Naive thymus-derived CD4-positive, alpha-beta T cell (primary cell): ENCODE measurements at regions not wholly inside any gene's neighbourhood (a gene's known extent, or its start where the extent isn't known, plus 50 kb on each side); places are given as distances from the start of the nearest gene placed in this dataset.

Source experiments
- ATAC-seq: fragments of 150-1000 bp; cut with Tn5 transposase; 2 replicates; pipeline ENCODE4 v1.10.0; 2021; ENCODE audit warnings: mild to moderate bottlenecking, moderate library complexity
- CTCF ChIA-PET: fragments of 350-600 bp; sonication (Branson Sonifier 250); formaldehyde crosslinking; loops from one replicate; lab custom pipeline; 2021; ENCODE audit warnings: antibody characterized with exemption; lab: Charles Lee
- POLR2A ChIA-PET: fragments of 350-600 bp; sonication (Branson Sonifier 250); formaldehyde crosslinking; loops from one replicate; lab custom pipeline; 2021; ENCODE audit warnings: antibody characterized with exemption, inconsistent platforms; lab: Charles Lee
- DNase-seq, 9 donors: peaks; one replicate each; pipeline versions ENCODE4 v3.0.0 to v3.0.0-alpha.2; 2020 to 2022; ENCODE audit warnings: mixed read lengths in 1 of 9
- H3K27ac ChIP-seq: one replicate; pipeline ENCODE4 v1.7.0; 2013; ENCODE audit warnings: mild to moderate bottlenecking, low read depth, low read length, moderate library complexity
- H3K27me3 ChIP-seq, 2 donors: one replicate each; pipeline ENCODE4 v1.7.0; 2013; ENCODE audit warnings: low read length in 2 of 2, mild to moderate bottlenecking in 2 of 2, moderate library complexity in 2 of 2; ENCODE audit not compliant: control insufficient read depth in 2 of 2, insufficient read depth in 2 of 2
- H3K36me3 ChIP-seq, 3 experiments: 1 replicate in 2 of 3; 2 replicates in 1 of 3; pipeline ENCODE4 v1.7.0; 2013; ENCODE audit warnings: low read length in 3 of 3, mild to moderate bottlenecking in 3 of 3, moderate library complexity in 1 of 3; ENCODE audit not compliant: insufficient read depth in 3 of 3, control insufficient read depth in 2 of 3
- H3K4me1 ChIP-seq, 2 donors: one replicate each; pipeline ENCODE4 v1.7.0; 2013; ENCODE audit warnings: low read length in 2 of 2, mild to moderate bottlenecking in 2 of 2, moderate library complexity in 1 of 2; ENCODE audit not compliant: control insufficient read depth in 2 of 2, insufficient read depth in 2 of 2
- H3K4me3 ChIP-seq: 2 replicates; pipeline ENCODE4 v1.7.0; 2013; ENCODE audit warnings: mild to moderate bottlenecking, low read length
- H3K9me3 ChIP-seq, 3 experiments: 1 replicate in 2 of 3; 2 replicates in 1 of 3; pipeline ENCODE4 v1.7.0; 2013; ENCODE audit warnings: low read length in 3 of 3; ENCODE audit not compliant: control insufficient read depth in 2 of 3
- H3K27ac Mint-ChIP-seq, 9 donors: one replicate each; pipeline ENCODE4 v1.8.0; 2020 to 2022; ENCODE audit warnings: mixed read lengths in 9 of 9, mild to moderate bottlenecking in 8 of 9, moderate library complexity in 5 of 9, inconsistent platforms in 2 of 9
- H3K27me3 Mint-ChIP-seq, 5 donors: one replicate each; pipeline ENCODE4 v1.8.0; 2021 to 2022; ENCODE audit warnings: mixed read lengths in 5 of 5, mild to moderate bottlenecking in 1 of 5
- H3K36me3 Mint-ChIP-seq, 5 donors: one replicate each; pipeline ENCODE4 v1.8.0; 2020 to 2022; ENCODE audit warnings: mixed read lengths in 5 of 5, mild to moderate bottlenecking in 3 of 5, inconsistent platforms in 1 of 5
- H3K4me1 Mint-ChIP-seq, 7 donors: one replicate each; pipeline ENCODE4 v1.8.0; 2020 to 2022; ENCODE audit warnings: mixed read lengths in 7 of 7, mild to moderate bottlenecking in 3 of 7, inconsistent platforms in 1 of 7
- H3K4me3 Mint-ChIP-seq, 10 donors: one replicate each; pipeline ENCODE4 v1.8.0; 2020 to 2022; ENCODE audit warnings: mild to moderate bottlenecking in 10 of 10, mixed read lengths in 10 of 10, moderate library complexity in 6 of 10, inconsistent platforms in 2 of 10
- H3K9me3 Mint-ChIP-seq, 11 donors: one replicate each; pipeline ENCODE4 v1.8.0; 2020 to 2022; ENCODE audit warnings: mixed read lengths in 11 of 11, mild to moderate bottlenecking in 4 of 11, inconsistent platforms in 1 of 11, moderate library complexity in 1 of 11
- intact Hi-C, 2 donors: fragments of 100-400 bp; cut with micrococcal nuclease; formaldehyde crosslinking; loops; one replicate each; pipeline ENCODE4 v1.15.1; 2023

GRCh38 chr7:125670926-125671572 is 741.4 kb upstream of the POT1 start:
- Histone ChIP-seq H3K27me3 (no peaks in the 10 kb centered on the region), H3K4me1 (no peaks in the 10 kb centered on the region), H3K36me3 (no peaks in the 10 kb centered on the region), H3K4me3 (no peak overlapping the region), H3K27ac (no peak overlapping the region), H3K9me3 (no peaks in the 10 kb centered on the region)
- Mint-ChIP-seq H3K36me3 (no peaks in the 10 kb centered on the region), H3K4me3 (no peak overlapping the region), H3K27me3 (no peaks in the 10 kb centered on the region), H3K9me3 (peaks cover 0 to 7% (median 0%) of the 10 kb centered on the region in 11 donors), H3K4me1 (no peaks in the 10 kb centered on the region), H3K27ac (no peak overlapping the region)
- DNase-seq (no peak), ATAC-seq (no peak)
- POLR2A ChIA-PET: no interaction called here
- intact Hi-C loops: loop anchor here in 1 of 2 donors (5.0 kb wide), 2 partner anchors 289 to 609 kb away; no protein-coding TSS in a partner anchor
- CTCF ChIA-PET: no interaction called here

GRCh38 chr7:125668321-125668993 is 738.8 kb upstream of the POT1 start:
- CTCF ChIA-PET: no interaction called here
- Histone ChIP-seq H3K9me3 (no peaks in the 10 kb centered on the region), H3K4me3 (no peak overlapping the region), H3K4me1 (no peaks in the 10 kb centered on the region), H3K36me3 (no peaks in the 10 kb centered on the region), H3K27me3 (no peaks in the 10 kb centered on the region), H3K27ac (no peak overlapping the region)
- no peak for ATAC-seq
- POLR2A ChIA-PET: no interaction called here
- Mint-ChIP-seq H3K27me3 (no peaks in the 10 kb centered on the region), H3K9me3 (peaks cover 0 to 7% (median 0%) of the 10 kb centered on the region in 11 donors), H3K36me3 (no peaks in the 10 kb centered on the region), H3K27ac (no peak overlapping the region), H3K4me1 (no peaks in the 10 kb centered on the region), H3K4me3 (no peak overlapping the region)
- intact Hi-C loops: no loop called here
- DNase-seq: no peak

GRCh38 chr7:125664625-125665024 is 735.0 kb upstream of the POT1 start:
- CTCF ChIA-PET: no interaction called here
- intact Hi-C loops: no loop called here

GRCh38 chr7:125663961-125664360 is 734.3 kb upstream of the POT1 start:
- H3K9me3 ChIP-seq: no peaks in the 10 kb centered on the region
- DNase-seq: no peak
- ChIA-PET CTCF (interaction anchor here (0.9 kb wide), 1 partner anchor 135 kb away, joined by 3 read pairs; no protein-coding TSS in a partner anchor), POLR2A (no interaction called here)
- intact Hi-C loops: no loop called here
- Mint-ChIP-seq H3K27me3 (no peaks in the 10 kb centered on the region), H3K4me3 (no peak overlapping the region), H3K4me1 (no peaks in the 10 kb centered on the region), H3K9me3 (peaks cover 0 to 16% (median 5%) of the 10 kb centered on the region in 11 donors), H3K36me3 (no peaks in the 10 kb centered on the region), H3K27ac (no peak overlapping the region)
- H3K36me3 ChIP-seq: no peaks in the 10 kb centered on the region
- H3K27ac ChIP-seq: no peak overlapping the region
- H3K4me3 ChIP-seq: no peak overlapping the region
- H3K27me3 ChIP-seq: no peaks in the 10 kb centered on the region
- no peaks in the 10 kb centered on the region for H3K4me1 ChIP-seq
- no peak for ATAC-seq

More at GRCh38 chr7:125664625-125665024, 735.0 kb upstream of the POT1 start:
- Histone ChIP-seq H3K36me3 (no peaks in the 10 kb centered on the region), H3K9me3 (no peaks in the 10 kb centered on the region), H3K4me3 (no peak overlapping the region), H3K27ac (no peak overlapping the region), H3K27me3 (no peaks in the 10 kb centered on the region), H3K4me1 (no peaks in the 10 kb centered on the region)
- Mint-ChIP-seq H3K9me3 (peaks cover 0 to 16% (median 5%) of the 10 kb centered on the region in 11 donors), H3K27ac (no peak overlapping the region), H3K4me1 (no peaks in the 10 kb centered on the region), H3K36me3 (no peaks in the 10 kb centered on the region), H3K27me3 (no peaks in the 10 kb centered on the region), H3K4me3 (no peak overlapping the region)
- DNase-seq (no peak), ATAC-seq (no peak)
- POLR2A ChIA-PET: no interaction called here

DNA sequence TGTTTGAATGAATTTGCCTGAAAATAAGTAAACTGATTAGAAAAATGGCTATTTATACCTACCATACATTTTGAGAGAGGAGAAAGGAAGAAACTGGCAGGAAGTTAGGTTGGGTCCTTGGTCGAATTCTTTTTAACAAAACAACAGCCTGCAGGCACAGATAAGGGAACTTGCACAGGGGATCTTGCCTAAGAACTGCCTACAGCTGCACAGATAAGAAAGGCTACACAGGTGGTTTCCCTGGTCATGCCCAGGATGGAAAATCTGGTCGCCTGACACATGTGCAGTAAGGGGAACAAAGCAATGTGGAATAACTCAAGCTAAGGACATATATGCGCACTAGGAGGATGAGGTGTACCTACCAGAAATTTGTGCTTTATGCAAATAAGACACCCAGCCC is 732.1 kb upstream of the POT1 start:
- ATAC-seq: no peak
- CTCF ChIA-PET: no interaction called here
- POLR2A ChIA-PET: no interaction called here

DNA sequence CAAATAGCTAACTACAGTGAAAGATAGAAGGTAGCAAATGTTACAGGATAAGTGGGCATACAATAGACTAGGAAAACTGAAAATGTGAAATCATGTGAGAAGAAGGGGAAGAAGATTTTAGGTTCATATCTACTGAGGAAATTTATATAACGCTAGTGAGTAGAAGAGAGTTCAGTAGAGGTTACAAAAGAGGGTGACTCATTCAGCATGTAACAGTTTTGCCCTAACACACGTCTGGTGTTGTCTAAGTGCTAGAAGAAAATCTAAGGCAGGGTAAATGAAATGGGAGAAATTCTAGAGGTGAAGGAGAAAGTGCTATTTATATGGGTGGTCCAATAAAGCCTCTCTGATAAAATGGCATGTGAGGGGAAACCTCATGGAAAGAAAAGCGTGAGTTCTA is 731.4 kb upstream of the POT1 start:
- H3K36me3 Mint-ChIP-seq: no peaks in the 10 kb centered on the region
- H3K4me1 Mint-ChIP-seq: no peaks in the 10 kb centered on the region
- DNase-seq (no peak), ATAC-seq (no peak)
- H3K4me1 ChIP-seq: no peaks in the 10 kb centered on the region
- POLR2A ChIA-PET: no interaction called here
- H3K27ac ChIP-seq: no peak overlapping the region
- H3K4me3 ChIP-seq: no peak overlapping the region
- CTCF ChIA-PET: no interaction called here
- no peaks in the 10 kb centered on the region for H3K27me3 Mint-ChIP-seq
- H3K9me3 ChIP-seq: no peaks in the 10 kb centered on the region
- no peak overlapping the region for H3K27ac Mint-ChIP-seq
- H3K36me3 ChIP-seq: no peaks in the 10 kb centered on the region
- intact Hi-C loops: no loop called here
- no peaks in the 10 kb centered on the region for H3K27me3 ChIP-seq
- peaks cover 0 to 9% (median 4%) of the 10 kb centered on the region in 11 donors for H3K9me3 Mint-ChIP-seq
- H3K4me3 Mint-ChIP-seq: no peak overlapping the region

More for the DNA sequence above, 732.1 kb upstream of the POT1 start:
- intact Hi-C loops: no loop called here
- peaks cover 0 to 9% (median 4%) of the 10 kb centered on the region in 11 donors for H3K9me3 Mint-ChIP-seq
- H3K4me1 Mint-ChIP-seq: no peaks in the 10 kb centered on the region
- Histone ChIP-seq H3K9me3 (no peaks in the 10 kb centered on the region), H3K4me3 (no peak overlapping the region), H3K27ac (no peak overlapping the region), H3K36me3 (no peaks in the 10 kb centered on the region), H3K4me1 (no peaks in the 10 kb centered on the region), H3K27me3 (no peaks in the 10 kb centered on the region)
- H3K4me3 Mint-ChIP-seq: no peak overlapping the region
- no peak overlapping the region for H3K27ac Mint-ChIP-seq
- no peak for DNase-seq
- no peaks in the 10 kb centered on the region for H3K27me3 Mint-ChIP-seq
- no peaks in the 10 kb centered on the region for H3K36me3 Mint-ChIP-seq

DNA sequence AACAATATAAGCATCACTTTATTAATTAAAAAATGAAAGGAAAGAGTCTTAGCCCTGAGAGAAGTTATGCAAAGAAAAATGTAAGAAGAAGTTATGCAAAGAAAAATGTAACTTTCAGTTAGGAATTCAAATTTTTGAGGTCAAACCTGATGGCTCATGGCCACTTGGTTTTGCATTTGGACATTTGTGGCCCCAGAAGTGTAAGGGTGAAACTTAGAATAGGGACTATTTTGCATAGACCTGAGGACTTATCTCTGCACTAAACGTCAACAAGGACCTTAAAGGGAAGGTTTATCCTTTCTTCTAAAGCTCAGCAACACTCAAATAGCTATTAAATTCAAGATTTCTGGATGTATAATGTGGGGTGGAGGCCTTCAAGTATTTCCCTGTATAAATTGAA is 724.5 kb upstream of the POT1 start:
- H3K27me3 Mint-ChIP-seq: no peaks in the 10 kb centered on the region
- no peaks in the 10 kb centered on the region for H3K4me1 Mint-ChIP-seq
- H3K4me3 Mint-ChIP-seq: no peak overlapping the region
- Histone ChIP-seq H3K36me3 (no peaks in the 10 kb centered on the region), H3K4me3 (no peak overlapping the region), H3K27ac (no peak overlapping the region), H3K9me3 (no peaks in the 10 kb centered on the region), H3K27me3 (no peaks in the 10 kb centered on the region), H3K4me1 (no peaks in the 10 kb centered on the region)
- intact Hi-C loops: no loop called here
- H3K36me3 Mint-ChIP-seq: no peaks in the 10 kb centered on the region
- H3K27ac Mint-ChIP-seq: no peak overlapping the region
- H3K9me3 Mint-ChIP-seq: peaks cover 0 to 19% (median 0%) of the 10 kb centered on the region in 11 donors
- ATAC-seq: no peak
- ChIA-PET CTCF (no interaction called here), POLR2A (no interaction called here)
- DNase-seq: no peak
